GM12878 (cell line): ENCODE measurements at regions not wholly inside any gene's neighbourhood (a gene's known extent, or its start where the extent isn't known, plus 50 kb on each side); places are given as distances from the start of the nearest gene placed in this dataset.

Source experiments
- ATAC-seq: fragments of 200-7000 bp; cut with Tn5 transposase; 3 replicates; pipeline ENCODE4 v1.9.1; 2020; ENCODE audit warnings: mild to moderate bottlenecking, moderate library complexity
- BruUV-seq: library from RNA; stranded (reverse); fragments of 400-500 nt; replicated peaks from 2 replicates; lab custom pipeline; 2021; lab: Mats Ljungman, UMichigan
- CTCF ChIA-PET: fragments of 300-600 bp; sonication (Branson Sonifier 250); formaldehyde crosslinking; extraction: SDS; loops from one replicate; lab custom pipeline; 2021; ENCODE audit warnings: inconsistent platforms; lab: Yijun Ruan, JAX
- POLR2A ChIA-PET: fragments of 350-600 bp; formaldehyde crosslinking; extraction: SDS; loops from one replicate; lab custom pipeline; 2021; ENCODE audit warnings: inconsistent platforms; lab: Charles Lee
- RAD21 ChIA-PET: fragments of 300-600 bp; sonication (Branson Sonifier 250); formaldehyde crosslinking; loops from one replicate; lab custom pipeline; 2023; ENCODE audit warnings: antibody characterized with exemption; ENCODE audit not compliant: unreplicated experiment; lab: Charles Lee
- SMC1A ChIA-PET: fragments of 300-600 bp; sonication (Branson Sonifier 250); formaldehyde crosslinking; loops from one replicate; lab custom pipeline; 2023; ENCODE audit not compliant: unreplicated experiment, uncharacterized antibody; lab: Charles Lee
- DNase-seq: peaks from one replicate; pipeline ENCODE4 v3.0.0-alpha.2; 2011; ENCODE audit warnings: low read depth, low spot score
- FAIRE-seq: peaks from 3 replicates; lab custom pipeline; 2011; peaks lifted over from hg19 to GRCh38; lab: Jason Lieb, UNC
- H2AFZ ChIP-seq: 2 replicates; pipeline ENCODE4 v1.6.0; 2011; ENCODE audit warnings: low read depth, low read length, control low read depth; ENCODE audit not compliant: control insufficient read depth
- H3K27ac ChIP-seq: 2 replicates; pipeline ENCODE4 v1.5.1; 2011; ENCODE audit warnings: control low read depth; ENCODE audit not compliant: control insufficient read depth, insufficient read depth
- H3K27me3 ChIP-seq, 2 experiments: replicated peaks in 1 of 2; 2 replicates each; pipeline versions ENCODE4 v1.6.0 to v1.6.1; 2011; ENCODE audit warnings: low read length in 1 of 2; ENCODE audit not compliant: control insufficient read depth in 2 of 2, insufficient read depth in 2 of 2
- H3K36me3 ChIP-seq, 2 experiments: 2 replicates each; pipeline ENCODE4 v1.5.1; 2011; ENCODE audit warnings: low read length in 1 of 2; ENCODE audit not compliant: control insufficient read depth in 2 of 2, insufficient read depth in 2 of 2
- H3K4me1 ChIP-seq: 2 replicates; pipeline ENCODE4 v1.6.1; 2011; ENCODE audit warnings: mild to moderate bottlenecking, low read length, moderate library complexity, mixed read lengths; ENCODE audit not compliant: control insufficient read depth, insufficient read depth
- H3K4me2 ChIP-seq: 2 replicates; pipeline ENCODE4 v1.6.0; 2011; ENCODE audit warnings: control low read depth; ENCODE audit not compliant: control insufficient read depth, insufficient read depth
- H3K4me3 ChIP-seq: fragments of 200-600 bp; sonication (generic); 2 replicates; pipeline ENCODE4 v1.5.1; 2016
- H3K79me2 ChIP-seq: 2 replicates; pipeline ENCODE4 v1.6.0; 2011; ENCODE audit warnings: low read length; ENCODE audit not compliant: control insufficient read depth, insufficient read depth
- H3K9ac ChIP-seq: 2 replicates; pipeline ENCODE4 v1.8.0; 2011; ENCODE audit warnings: low read length, control low read depth, mixed read lengths; ENCODE audit not compliant: control insufficient read depth, insufficient read depth
- H3K9me3 ChIP-seq: replicated peaks from 3 replicates; pipeline ENCODE4 v1.5.1; 2011; ENCODE audit warnings: mild to moderate bottlenecking, low read length; ENCODE audit not compliant: control insufficient read depth, insufficient read depth
- H4K20me1 ChIP-seq: 2 replicates; pipeline ENCODE4 v1.6.0; 2011; ENCODE audit not compliant: control insufficient read depth, insufficient read depth
- CBFB ChIP-seq: IDR thresholded peaks from 2 replicates; pipeline ENCODE4 v1.6.1; 2016; ENCODE audit warnings: antibody characterized with exemption, low read depth
- EED ChIP-seq: sonication (generic); IDR thresholded peaks from 2 replicates; pipeline ENCODE4 v1.6.1; 2016; ENCODE audit warnings: antibody characterized with exemption, low read depth
- HDAC2 ChIP-seq: fragments of 200-600 bp; sonication (generic); IDR thresholded peaks from 2 replicates; pipeline ENCODE4 v1.6.1; 2017
- IKZF1 ChIP-seq: fragments of 450-650 bp; conservative IDR thresholded peaks from 2 replicates; pipeline ENCODE4 v1.6.1; 2017; ENCODE audit warnings: antibody characterized with exemption, mild to moderate bottlenecking
- IRF3 ChIP-seq: fragments of 450-650 bp; IDR thresholded peaks from 2 replicates; pipeline ENCODE4 v1.6.1; 2014; ENCODE audit warnings: mild to moderate bottlenecking
- KLF5 ChIP-seq: fragments of 450-650 bp; IDR thresholded peaks from 2 replicates; pipeline ENCODE4 v1.6.1; 2014; ENCODE audit warnings: mild to moderate bottlenecking; ENCODE audit not compliant: partially characterized antibody
- MYB ChIP-seq: fragments of 150-350 bp; IDR thresholded peaks from 2 replicates; pipeline ENCODE4 v1.6.1; 2014; ENCODE audit warnings: mild to moderate bottlenecking, low read depth, low read length, borderline replicate concordance
- MYC ChIP-seq: IDR thresholded peaks from 2 replicates; pipeline ENCODE4 v1.6.1; 2011; ENCODE audit warnings: mild to moderate bottlenecking, low read length, moderate library complexity, inconsistent platforms; ENCODE audit not compliant: insufficient read depth, insufficient replicate concordance, insufficient read length, severe bottlenecking
- NFIC ChIP-seq: IDR thresholded peaks from 2 replicates; pipeline ENCODE4 v1.6.1; 2012; ENCODE audit warnings: low read depth, mild to moderate bottlenecking, inconsistent platforms, low read length, moderate library complexity
- NFYB ChIP-seq: IDR thresholded peaks from 2 replicates; pipeline ENCODE4 v1.6.1; 2011; ENCODE audit warnings: low read depth, mild to moderate bottlenecking, low read length, improper control_type of control experiment, moderate library complexity; ENCODE audit not compliant: insufficient read depth
- NKRF ChIP-seq: fragments of 450-650 bp; conservative IDR thresholded peaks from 2 replicates; pipeline ENCODE4 v1.6.1; 2017; ENCODE audit warnings: mild to moderate bottlenecking, moderate library complexity
- RFX5 ChIP-seq: IDR thresholded peaks from 2 replicates; pipeline ENCODE4 v1.6.1; 2011; ENCODE audit warnings: low read depth, low read length, improper control_type of control experiment
- SIN3A ChIP-seq: IDR thresholded peaks from 2 replicates; pipeline ENCODE4 v1.6.1; 2012; ENCODE audit warnings: low read depth, low read length, improper control_type of control experiment
- SMAD1 ChIP-seq: fragments of 450-650 bp; IDR thresholded peaks from 2 replicates; pipeline ENCODE4 v1.6.1; 2018; ENCODE audit warnings: mild to moderate bottlenecking, low read depth; ENCODE audit not compliant: partially characterized antibody
- SMARCA5 ChIP-seq: fragments of 450-650 bp; IDR thresholded peaks from 2 replicates; pipeline ENCODE4 v1.6.1; 2017; ENCODE audit warnings: mild to moderate bottlenecking
- STAT1 ChIP-seq: fragments of 450-650 bp; conservative IDR thresholded peaks from 2 replicates; pipeline ENCODE4 v1.6.1; 2014; ENCODE audit warnings: antibody characterized with exemption, mild to moderate bottlenecking
- TCF3 ChIP-seq: IDR thresholded peaks from 2 replicates; pipeline ENCODE4 v1.6.1; 2012; ENCODE audit warnings: low read depth, mild to moderate bottlenecking, low read length, borderline replicate concordance; ENCODE audit not compliant: insufficient read depth
- YBX1 ChIP-seq: fragments of 450-650 bp; IDR thresholded peaks from 2 replicates; pipeline ENCODE4 v1.6.1; 2016; ENCODE audit warnings: antibody characterized with exemption
- ZBTB33 ChIP-seq: fragments of 450-650 bp; IDR thresholded peaks from 2 replicates; pipeline ENCODE4 v1.6.1; 2017; ENCODE audit warnings: mild to moderate bottlenecking
- ZNF207 ChIP-seq: fragments of 450-650 bp; IDR thresholded peaks from 2 replicates; pipeline ENCODE4 v1.6.1; 2014; ENCODE audit warnings: antibody characterized with exemption, mild to moderate bottlenecking, borderline replicate concordance
- WGBS: methylation state at CpG from one replicate; pipeline ENCODE4 v1.1.6; 2016; ENCODE audit warnings: low lambda C conversion rate; ENCODE audit not compliant: insufficient replicate concordance, insufficient coverage; ENCODE audit errors: missing lambda C conversion rate; 5-methylcytosine and 5-hydroxymethylcytosine counted together
- in situ Hi-C: fragments of 300-500 bp; cut with MboI; formaldehyde crosslinking; loops from 9 replicates; pipeline ENCODE4 v1.14.3; 2018; ENCODE audit warnings: mixed read lengths
- intact Hi-C: fragments of 100-400 bp; cut with micrococcal nuclease; formaldehyde crosslinking; loops from one replicate; pipeline ENCODE4 v1.14.2; 2022; ENCODE audit not compliant: unreplicated experiment

GRCh38 chr1:8213136-8213535 lies 104.8 kb upstream of the SLC45A1 start:
- BruUV-seq, result no TSS peak
- H4K20me1 ChIP-seq, result no peaks in the 10 kb centered on the region
- CTCF ChIA-PET, result no interaction called here
- POLR2A ChIA-PET, result no interaction called here
- TF ChIP-seq SIN3A (no peak), IKZF1 (no peak), MYC (no peak), NKRF (no peak), SMAD1 (no peak), MYB (no peak), KLF5 (no peak), SMARCA5 (no peak), RFX5 (no peak), IRF3 (no peak), NFYB (no peak), HDAC2 (no peak), EED (no peak), ZNF207 (no peak), ZBTB33 (no peak), TCF3 (no peak), CBFB (no peak), NFIC (no peak), STAT1 (no peak), YBX1 (no peak)
- TF ChIP-seq, all 136 proteins: peak for 0
- no peak for ATAC-seq
- no peak for DNase-seq
- WGBS, result 89% methylated on average over 9 of the region's 9 CpGs
- Histone ChIP-seq H3K9me3 (no peaks in the 10 kb centered on the region), H3K4me1 (no peaks in the 10 kb centered on the region), H3K9ac (no peak overlapping the region), H3K79me2 (no peaks in the 10 kb centered on the region), H3K27me3 (peaks cover 0 to 3% of the 10 kb centered on the region in 2 experiments; a peak in 2 of 4 replicates), H2AFZ (no peak overlapping the region), H3K27ac (no peak overlapping the region), H3K36me3 (no peaks in the 10 kb centered on the region), H3K4me3 (no peak overlapping the region), H3K4me2 (no peak overlapping the region)
- intact Hi-C loops, result no loop called here
- SMC1A ChIA-PET, result no interaction called here
- in situ Hi-C loops, result no loop called here
- no peak for FAIRE-seq
- RAD21 ChIA-PET, result no interaction called here
